ENCODE measurements at regions not wholly inside any gene's neighbourhood (a gene's known extent, or its start where the extent isn't known, plus 50 kb on each side); places are given as distances from the start of the nearest gene placed in this dataset.
"Not testable (repeated sequence)": the region's sequence is repeated elsewhere in the genome, so short reads cannot be mapped to it uniquely, and the experiment has no call there.

GRCh38 chr1:58249737-58250586, 296.6 kb downstream of the OMA1 start:
- DNase-seq: peak; percentile 51

- DNase-seq: no peak
These were observed 297.2 kb downstream of the OMA1 start for GRCh38 chr1:58249388-58249736.

- DNase-seq: no peak
These were observed 297.7 kb downstream of the OMA1 start for GRCh38 chr1:58248791-58249190.

- DNase-seq: no peak
These were observed 298.5 kb downstream of the OMA1 start for GRCh38 chr1:58248072-58248471.

- no peak for DNase-seq
These were observed 300.0 kb downstream of the OMA1 start for GRCh38 chr1:58246549-58246948.

- no peak for DNase-seq
These were observed 301.7 kb downstream of the OMA1 start for GRCh38 chr1:58244872-58245271.

GRCh38 chr1:58238846-58239245, 307.7 kb downstream of the OMA1 start:
- DNase-seq: no peak

- DNase-seq: no peak
These were observed 312.8 kb downstream of the OMA1 start for GRCh38 chr1:58233729-58234128.

GRCh38 chr1:58231204-58231603, 315.3 kb downstream of the OMA1 start:
- DNase-seq: no peak

GRCh38 chr1:58227604-58228003, 318.9 kb downstream of the OMA1 start:
- DNase-seq: no peak

- DNase-seq: no peak
These were observed 323.0 kb downstream of the OMA1 start for GRCh38 chr1:58223522-58223921.

- no peak for DNase-seq
These were observed 325.6 kb downstream of the OMA1 start for GRCh38 chr1:58220836-58221472.

GRCh38 chr1:58216169-58216568, 330.4 kb downstream of the OMA1 start:
- DNase-seq: not testable (repeated sequence)

- no peak for DNase-seq
These were observed 331.9 kb downstream of the OMA1 start for GRCh38 chr1:58214674-58215073.

GRCh38 chr1:58211869-58212268, 334.7 kb downstream of the OMA1 start:
- DNase-seq: no peak

GRCh38 chr1:58209575-58209974, 337.0 kb downstream of the OMA1 start:
- no peak for DNase-seq

- DNase-seq: no peak
These were observed 339.8 kb downstream of the OMA1 start for GRCh38 chr1:58206749-58207148.

GRCh38 chr1:58204284-58204683, 342.2 kb downstream of the OMA1 start:
- no peak for DNase-seq

- no peak for DNase-seq
These were observed 344.9 kb downstream of the OMA1 start for GRCh38 chr1:58201492-58202106.

- DNase-seq: no peak
These were observed 346.1 kb downstream of the OMA1 start for GRCh38 chr1:58200437-58200836.

GRCh38 chr1:58197811-58198210, 348.7 kb downstream of the OMA1 start:
- no peak for DNase-seq

GRCh38 chr1:58190267-58190988, 356.1 kb downstream of the OMA1 start:
- no peak for DNase-seq

GRCh38 chr1:58189453-58189852, 357.1 kb downstream of the OMA1 start:
- DNase-seq: no peak

Data from right forelimb (tissue), 1 donor.